ENCODE measurements at regions not wholly inside any gene's neighbourhood (a gene's known extent, or its start where the extent isn't known, plus 50 kb on each side); places are given as distances from the start of the nearest gene placed in this dataset.

DNA sequence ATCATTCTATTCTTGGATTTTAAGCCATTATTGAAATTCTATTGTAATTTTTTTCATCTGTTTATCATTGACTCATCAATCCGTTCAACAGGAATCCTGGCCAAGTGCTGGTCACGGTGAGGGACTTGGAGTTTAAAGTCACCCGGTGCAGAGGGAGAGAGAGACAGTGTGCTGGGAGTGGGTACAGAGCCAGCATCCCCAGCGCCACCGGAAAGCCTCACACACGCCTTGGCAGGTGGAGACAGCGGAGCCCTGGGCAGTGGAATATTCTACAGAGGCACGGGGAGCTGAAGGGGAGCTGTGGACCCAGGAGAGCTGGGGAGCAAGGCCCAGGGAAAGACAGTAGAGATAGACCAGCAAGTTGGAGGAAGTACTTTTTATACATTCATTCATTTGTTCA is 787.6 kb downstream of the BRD1 start:
- Histone ChIP-seq H3K4me1 (ENCODE audit: low read length) (no peaks in the 10 kb centered on the region), H3K9me2 (replicated peaks; ENCODE audit: insufficient read depth, low read length) (no peaks in the 10 kb centered on the region), H3K27ac (ENCODE audit: low read length) (no peak overlapping the region), H3K4me3 (ENCODE audit: low read length) (no peak overlapping the region), H3K27me3 (replicated peaks; ENCODE audit: insufficient read depth, low read length) (peaks cover 77% of the 10 kb centered on the region), H3K4me2 (ENCODE audit: low read depth, low read length) (no peak overlapping the region), H3F3A (ENCODE audit: insufficient read depth, low read length) (no peaks in the 10 kb centered on the region), H3K36me3 (replicated peaks; ENCODE audit: insufficient read depth, low read length) (no peaks in the 10 kb centered on the region), H2AFZ (ENCODE audit: low read length) (no peak overlapping the region), H3K79me2 (ENCODE audit: low read length) (no peaks in the 10 kb centered on the region), H4K20me1 (ENCODE audit: insufficient read depth, low read length) (no peaks in the 10 kb centered on the region), H3K9ac (ENCODE audit: low read length) (no peak overlapping the region), H3K9me3 (replicated peaks; ENCODE audit: insufficient read depth, low read length) (no peaks in the 10 kb centered on the region)
- no peak for DNase-seq
- TF ChIP-seq EZH2 (optimal IDR thresholded peaks at IDR 0.05; ENCODE audit: low read depth, low read length): no peak
- no peak for TF ChIP-seq EZH2phosphoT487 (IDR thresholded peaks at IDR 0.05; ENCODE audit: low read length)
- TF ChIP-seq, protein P1, sequence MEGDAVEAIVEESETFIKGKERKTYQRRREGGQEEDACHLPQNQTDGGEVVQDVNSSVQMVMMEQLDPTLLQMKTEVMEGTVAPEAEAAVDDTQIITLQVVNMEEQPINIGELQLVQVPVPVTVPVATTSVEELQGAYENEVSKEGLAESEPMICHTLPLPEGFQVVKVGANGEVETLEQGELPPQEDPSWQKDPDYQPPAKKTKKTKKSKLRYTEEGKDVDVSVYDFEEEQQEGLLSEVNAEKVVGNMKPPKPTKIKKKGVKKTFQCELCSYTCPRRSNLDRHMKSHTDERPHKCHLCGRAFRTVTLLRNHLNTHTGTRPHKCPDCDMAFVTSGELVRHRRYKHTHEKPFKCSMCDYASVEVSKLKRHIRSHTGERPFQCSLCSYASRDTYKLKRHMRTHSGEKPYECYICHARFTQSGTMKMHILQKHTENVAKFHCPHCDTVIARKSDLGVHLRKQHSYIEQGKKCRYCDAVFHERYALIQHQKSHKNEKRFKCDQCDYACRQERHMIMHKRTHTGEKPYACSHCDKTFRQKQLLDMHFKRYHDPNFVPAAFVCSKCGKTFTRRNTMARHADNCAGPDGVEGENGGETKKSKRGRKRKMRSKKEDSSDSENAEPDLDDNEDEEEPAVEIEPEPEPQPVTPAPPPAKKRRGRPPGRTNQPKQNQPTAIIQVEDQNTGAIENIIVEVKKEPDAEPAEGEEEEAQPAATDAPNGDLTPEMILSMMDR (IDR thresholded peaks at IDR 0.05; ENCODE audit: low read length): no peak

DNA sequence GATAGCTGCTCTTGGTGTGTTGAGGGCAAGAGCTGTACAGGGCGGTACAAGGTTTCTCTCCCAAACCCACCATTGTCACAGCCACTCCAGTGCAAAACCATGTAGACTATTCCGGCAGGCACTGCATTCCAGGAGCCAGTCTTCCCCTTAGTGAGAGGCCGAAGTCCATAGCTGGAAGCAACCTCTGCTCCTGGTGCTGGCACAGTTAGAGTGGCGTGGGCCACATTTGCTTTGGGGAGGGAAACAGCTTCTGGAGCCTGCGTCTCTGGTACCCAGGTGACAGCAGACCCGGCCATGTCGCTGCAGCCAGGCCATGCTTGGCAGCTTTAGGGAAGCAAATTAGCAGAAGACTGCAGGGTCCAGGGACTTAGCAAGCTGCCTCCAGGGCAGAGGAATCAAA is 788.0 kb downstream of the BRD1 start:
- H3K4me3 ChIP-seq (ENCODE audit: low read length): no peak overlapping the region
- TF ChIP-seq, protein P1 (IDR thresholded peaks at IDR 0.05; ENCODE audit: low read length): no peak
- no peak for TF ChIP-seq EZH2 (optimal IDR thresholded peaks at IDR 0.05; ENCODE audit: low read depth, low read length)
- TF ChIP-seq EZH2phosphoT487 (IDR thresholded peaks at IDR 0.05; ENCODE audit: low read length): no peak
- no peak overlapping the region for H3K4me2 ChIP-seq (ENCODE audit: low read depth, low read length)
- no peaks in the 10 kb centered on the region for H3K36me3 ChIP-seq (replicated peaks; ENCODE audit: insufficient read depth, low read length)
- no peak for DNase-seq
- no peaks in the 10 kb centered on the region for H3K9me3 ChIP-seq (replicated peaks; ENCODE audit: insufficient read depth, low read length)
- H3K27me3 ChIP-seq (replicated peaks; ENCODE audit: insufficient read depth, low read length): peaks cover 74% of the 10 kb centered on the region
- no peaks in the 10 kb centered on the region for H3K4me1 ChIP-seq (ENCODE audit: low read length)
- no peaks in the 10 kb centered on the region for H3K9me2 ChIP-seq (replicated peaks; ENCODE audit: insufficient read depth, low read length)
- no peak overlapping the region for H3K27ac ChIP-seq (ENCODE audit: low read length)
- no peaks in the 10 kb centered on the region for H3K79me2 ChIP-seq (ENCODE audit: low read length)
- no peaks in the 10 kb centered on the region for H3F3A ChIP-seq (ENCODE audit: insufficient read depth, low read length)
- H2AFZ ChIP-seq (ENCODE audit: low read length): no peak overlapping the region
- no peak overlapping the region for H3K9ac ChIP-seq (ENCODE audit: low read length)
- no peaks in the 10 kb centered on the region for H4K20me1 ChIP-seq (ENCODE audit: insufficient read depth, low read length)

DNA sequence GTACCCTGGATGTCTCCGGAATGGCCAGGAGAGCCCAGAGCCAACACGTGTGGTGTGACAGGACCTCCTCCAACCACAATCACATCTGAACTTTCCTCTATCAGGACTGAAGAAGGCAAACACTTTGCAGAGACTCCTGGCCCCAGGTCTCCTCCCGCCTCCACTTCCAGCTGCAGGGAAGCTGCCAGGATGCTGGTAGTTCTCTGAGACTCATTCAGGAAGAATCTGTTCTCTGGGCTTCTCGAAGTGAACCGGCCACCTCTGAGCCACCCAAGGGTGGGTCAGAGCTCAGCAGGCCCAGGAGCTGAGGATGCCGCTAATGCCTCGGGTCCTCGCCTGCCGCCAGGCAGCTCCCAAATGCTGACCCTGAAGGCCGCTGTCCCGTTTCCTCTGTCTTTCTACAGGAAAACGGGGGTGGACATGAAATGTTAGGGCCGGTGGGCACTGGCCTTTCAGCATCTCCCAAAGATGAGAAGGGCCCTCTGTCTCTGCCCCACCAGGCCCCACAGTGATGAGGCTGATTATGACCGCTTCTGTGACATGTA is 789.9 kb downstream of the BRD1 start:
- H3K79me2 ChIP-seq (ENCODE audit: low read length): no peaks in the 10 kb centered on the region
- no peaks in the 10 kb centered on the region for H4K20me1 ChIP-seq (ENCODE audit: insufficient read depth, low read length)
- no peaks in the 10 kb centered on the region for H3K36me3 ChIP-seq (replicated peaks; ENCODE audit: insufficient read depth, low read length)
- H3K9me3 ChIP-seq (replicated peaks; ENCODE audit: insufficient read depth, low read length): no peaks in the 10 kb centered on the region
- no peak for DNase-seq
- H3F3A ChIP-seq (ENCODE audit: insufficient read depth, low read length): no peaks in the 10 kb centered on the region
- H3K4me3 ChIP-seq (ENCODE audit: low read length): no peak overlapping the region
- H2AFZ ChIP-seq (ENCODE audit: low read length): no peak overlapping the region
- no peaks in the 10 kb centered on the region for H3K4me1 ChIP-seq (ENCODE audit: low read length)
- no peak overlapping the region for H3K9ac ChIP-seq (ENCODE audit: low read length)
- peaks cover 68% of the 10 kb centered on the region for H3K27me3 ChIP-seq (replicated peaks; ENCODE audit: insufficient read depth, low read length)
- no peak overlapping the region for H3K27ac ChIP-seq (ENCODE audit: low read length)
- TF ChIP-seq EZH2 (optimal IDR thresholded peaks at IDR 0.05; ENCODE audit: low read depth, low read length): no peak
- H3K4me2 ChIP-seq (ENCODE audit: low read depth, low read length): no peak overlapping the region
- H3K9me2 ChIP-seq (replicated peaks; ENCODE audit: insufficient read depth, low read length): no peaks in the 10 kb centered on the region

DNA sequence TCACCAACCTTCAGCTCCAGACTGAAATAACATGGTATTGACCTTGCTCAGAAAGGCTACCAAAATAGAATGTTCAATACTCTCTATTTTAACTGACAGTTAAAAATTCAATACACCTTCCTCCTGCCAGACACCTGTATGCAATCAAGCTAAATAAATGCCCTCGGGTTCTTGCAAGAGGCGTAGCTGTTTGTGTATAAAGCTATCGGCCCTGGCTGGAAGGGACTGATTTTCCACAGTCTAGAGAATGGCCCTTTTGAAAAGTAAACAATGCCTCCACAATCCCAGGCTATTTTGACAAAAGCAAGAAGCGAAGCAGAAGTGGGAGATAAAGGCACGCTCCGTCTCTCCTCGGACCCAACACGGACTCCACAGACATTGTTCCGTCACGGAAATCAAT is 791.2 kb downstream of the BRD1 start:
- Histone ChIP-seq H3K4me2 (ENCODE audit: low read depth, low read length) (no peak overlapping the region), H3K9me2 (replicated peaks; ENCODE audit: insufficient read depth, low read length) (no peaks in the 10 kb centered on the region), H3K79me2 (ENCODE audit: low read length) (no peaks in the 10 kb centered on the region), H3K27ac (ENCODE audit: low read length) (no peak overlapping the region), H3K4me1 (ENCODE audit: low read length) (no peaks in the 10 kb centered on the region), H3K9me3 (replicated peaks; ENCODE audit: insufficient read depth, low read length) (no peaks in the 10 kb centered on the region), H3K9ac (ENCODE audit: low read length) (no peak overlapping the region), H4K20me1 (ENCODE audit: insufficient read depth, low read length) (no peaks in the 10 kb centered on the region), H3K4me3 (ENCODE audit: low read length) (no peak overlapping the region), H3F3A (ENCODE audit: insufficient read depth, low read length) (no peaks in the 10 kb centered on the region), H2AFZ (ENCODE audit: low read length) (no peak overlapping the region), H3K36me3 (replicated peaks; ENCODE audit: insufficient read depth, low read length) (no peaks in the 10 kb centered on the region), H3K27me3 (replicated peaks; ENCODE audit: insufficient read depth, low read length) (peaks cover 64% of the 10 kb centered on the region)
- DNase-seq: no peak
- TF ChIP-seq, protein P1 (IDR thresholded peaks at IDR 0.05; ENCODE audit: low read length): no peak
- TF ChIP-seq EZH2phosphoT487 (IDR thresholded peaks at IDR 0.05; ENCODE audit: low read length): no peak
- no peak for TF ChIP-seq EZH2 (optimal IDR thresholded peaks at IDR 0.05; ENCODE audit: low read depth, low read length)

Measured in MM.1S (cell line).